CD4-positive, alpha-beta T cell (primary cell): ENCODE measurements at regions not wholly inside any gene's neighbourhood (a gene's known extent, or its start where the extent isn't known, plus 50 kb on each side); places are given as distances from the start of the nearest gene placed in this dataset.

Experiments used
- ATAC-seq: fragments of 200-7000 bp; cut with Tn5 transposase; one replicate; pipeline ENCODE4 v1.10.0; 2022; ENCODE audit warnings: mild to moderate bottlenecking; ENCODE audit not compliant: poor library complexity
- CTCF ChIA-PET: fragments of 350-600 bp; sonication (Branson Sonifier 250); formaldehyde crosslinking; loops from one replicate; lab custom pipeline; 2021; ENCODE audit warnings: antibody characterized with exemption, inconsistent platforms; lab: Charles Lee
- POLR2A ChIA-PET: fragments of 350-600 bp; sonication (Branson Sonifier 250); formaldehyde crosslinking; loops from one replicate; lab custom pipeline; 2021; ENCODE audit warnings: antibody characterized with exemption, inconsistent platforms; lab: Charles Lee
- DNase-seq, 14 experiments: peaks; one replicate each; pipeline ENCODE4 v3.0.0-alpha.2; 2013 to 2020; ENCODE audit warnings: mixed read lengths in 2 of 14
- H3K27ac ChIP-seq, 2 donors: one replicate each; pipeline versions ENCODE4 v1.5.1 to v1.7.0; 2013; ENCODE audit warnings: low read length in 2 of 2, low read depth in 1 of 2, mild to moderate bottlenecking in 1 of 2
- H3K27me3 ChIP-seq, 2 experiments: 1 replicate in 1 of 2; 2 replicates in 1 of 2; pipeline versions ENCODE4 v1.6.1 to v1.7.0; 2013; ENCODE audit warnings: low read length in 2 of 2, control low read depth in 1 of 2, mild to moderate bottlenecking in 1 of 2, moderate library complexity in 1 of 2; ENCODE audit not compliant: insufficient read depth in 2 of 2, control insufficient read depth in 1 of 2
- H3K36me3 ChIP-seq: one replicate; pipeline ENCODE4 v1.6.1; 2013; ENCODE audit warnings: low read length, control low read depth; ENCODE audit not compliant: insufficient read depth
- H3K4me1 ChIP-seq: one replicate; pipeline ENCODE4 v1.6.1; 2013; ENCODE audit warnings: low read length, control low read depth; ENCODE audit not compliant: insufficient read depth
- H3K4me3 ChIP-seq: one replicate; pipeline ENCODE4 v1.5.1; 2013; ENCODE audit warnings: mild to moderate bottlenecking, low read length, moderate library complexity
- H3K9me3 ChIP-seq, 2 experiments: 1 replicate in 1 of 2; 2 replicates in 1 of 2; pipeline versions ENCODE4 v1.6.1 to v1.7.0; 2013; ENCODE audit warnings: low read length in 2 of 2, mild to moderate bottlenecking in 2 of 2, control low read depth in 1 of 2, moderate library complexity in 1 of 2; ENCODE audit not compliant: control insufficient read depth in 1 of 2, insufficient read depth in 1 of 2
- H3K27ac Mint-ChIP-seq: one replicate; pipeline ENCODE4 v1.8.0; 2020; ENCODE audit warnings: mixed read lengths
- H3K27me3 Mint-ChIP-seq: one replicate; pipeline ENCODE4 v1.8.0; 2021; ENCODE audit warnings: mixed read lengths
- H3K36me3 Mint-ChIP-seq: one replicate; pipeline ENCODE4 v1.8.0; 2021; ENCODE audit warnings: low read depth, mixed read lengths
- H3K4me1 Mint-ChIP-seq: one replicate; pipeline ENCODE4 v1.8.0; 2021; ENCODE audit warnings: low read depth, mixed read lengths
- H3K4me3 Mint-ChIP-seq: one replicate; pipeline ENCODE4 v1.8.0; 2020; ENCODE audit warnings: mild to moderate bottlenecking, mixed read lengths
- H3K9me3 Mint-ChIP-seq: one replicate; pipeline ENCODE4 v1.8.0; 2020; ENCODE audit warnings: mixed read lengths
- intact Hi-C, 2 experiments: fragments of 100-400 bp; cut with DNase I in 1 of 2; cut with micrococcal nuclease in 1 of 2; formaldehyde crosslinking; loops; one replicate each; pipeline versions ENCODE4 v1.15.1 to v1.9.0; 2023 to 2025; cut with DNase I, micrococcal nuclease
- TF ChIP-seq, protein P1 (sequence below): fragments of 200-600 bp; IDR thresholded peaks from one replicate; pipeline ENCODE4 v1.8.0; 2022; ENCODE audit warnings: antibody characterized with exemption, mild to moderate bottlenecking

DNA sequence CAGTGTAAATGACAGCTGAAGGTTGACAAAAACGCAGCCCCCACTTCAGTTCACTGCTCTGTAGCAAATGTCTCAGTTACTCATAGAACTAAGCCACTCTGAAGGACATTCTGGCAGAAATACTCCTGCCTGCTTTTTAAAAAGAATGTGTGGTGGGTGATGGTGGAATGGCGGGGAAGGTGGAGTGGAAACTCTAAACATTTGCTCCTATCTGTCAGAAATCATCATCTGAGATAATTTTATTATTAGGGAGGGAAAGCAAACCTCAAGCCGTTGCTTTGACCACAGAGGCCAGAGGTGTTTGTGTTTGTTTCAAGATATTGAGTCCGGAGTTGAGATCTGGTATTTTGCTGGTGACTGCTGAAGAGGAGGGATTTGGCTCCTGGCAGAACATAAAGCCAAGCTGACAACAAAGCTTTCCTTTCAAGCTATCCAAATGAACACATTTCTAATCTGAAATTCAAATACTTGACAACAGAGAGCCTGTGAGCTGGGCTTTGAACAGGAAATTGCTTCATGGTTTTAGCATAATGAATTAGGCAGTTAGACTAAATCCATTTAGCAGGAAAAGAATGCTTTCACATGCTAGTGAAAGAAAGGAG lies 362.7 kb downstream of the CSNK1G3 start:
- no peaks in the 10 kb centered on the region for H3K36me3 Mint-ChIP-seq
- no peaks in the 10 kb centered on the region for H3K36me3 ChIP-seq
- CTCF ChIA-PET: interaction anchor here (1.2 kb wide), 1 partner anchor 9 kb away, joined by 3 read pairs; no protein-coding TSS in a partner anchor
- TF ChIP-seq, protein P1, sequence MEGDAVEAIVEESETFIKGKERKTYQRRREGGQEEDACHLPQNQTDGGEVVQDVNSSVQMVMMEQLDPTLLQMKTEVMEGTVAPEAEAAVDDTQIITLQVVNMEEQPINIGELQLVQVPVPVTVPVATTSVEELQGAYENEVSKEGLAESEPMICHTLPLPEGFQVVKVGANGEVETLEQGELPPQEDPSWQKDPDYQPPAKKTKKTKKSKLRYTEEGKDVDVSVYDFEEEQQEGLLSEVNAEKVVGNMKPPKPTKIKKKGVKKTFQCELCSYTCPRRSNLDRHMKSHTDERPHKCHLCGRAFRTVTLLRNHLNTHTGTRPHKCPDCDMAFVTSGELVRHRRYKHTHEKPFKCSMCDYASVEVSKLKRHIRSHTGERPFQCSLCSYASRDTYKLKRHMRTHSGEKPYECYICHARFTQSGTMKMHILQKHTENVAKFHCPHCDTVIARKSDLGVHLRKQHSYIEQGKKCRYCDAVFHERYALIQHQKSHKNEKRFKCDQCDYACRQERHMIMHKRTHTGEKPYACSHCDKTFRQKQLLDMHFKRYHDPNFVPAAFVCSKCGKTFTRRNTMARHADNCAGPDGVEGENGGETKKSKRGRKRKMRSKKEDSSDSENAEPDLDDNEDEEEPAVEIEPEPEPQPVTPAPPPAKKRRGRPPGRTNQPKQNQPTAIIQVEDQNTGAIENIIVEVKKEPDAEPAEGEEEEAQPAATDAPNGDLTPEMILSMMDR: no peak
- no peak for ATAC-seq
- H3K4me3 Mint-ChIP-seq: no peak overlapping the region
- no peaks in the 10 kb centered on the region for H3K27me3 ChIP-seq
- no peak overlapping the region for H3K27ac ChIP-seq
- POLR2A ChIA-PET: no interaction called here
- H3K9me3 ChIP-seq: peaks cover 0 to 6% of the 10 kb centered on the region in 2 experiments
- H3K9me3 Mint-ChIP-seq: no peaks in the 10 kb centered on the region
- H3K27ac Mint-ChIP-seq: no peak overlapping the region
- no peaks in the 10 kb centered on the region for H3K27me3 Mint-ChIP-seq
- no peak overlapping the region for H3K4me3 ChIP-seq
- intact Hi-C loops: no loop called here
- H3K4me1 ChIP-seq: no peaks in the 10 kb centered on the region
- no peak for DNase-seq
- no peaks in the 10 kb centered on the region for H3K4me1 Mint-ChIP-seq

DNA sequence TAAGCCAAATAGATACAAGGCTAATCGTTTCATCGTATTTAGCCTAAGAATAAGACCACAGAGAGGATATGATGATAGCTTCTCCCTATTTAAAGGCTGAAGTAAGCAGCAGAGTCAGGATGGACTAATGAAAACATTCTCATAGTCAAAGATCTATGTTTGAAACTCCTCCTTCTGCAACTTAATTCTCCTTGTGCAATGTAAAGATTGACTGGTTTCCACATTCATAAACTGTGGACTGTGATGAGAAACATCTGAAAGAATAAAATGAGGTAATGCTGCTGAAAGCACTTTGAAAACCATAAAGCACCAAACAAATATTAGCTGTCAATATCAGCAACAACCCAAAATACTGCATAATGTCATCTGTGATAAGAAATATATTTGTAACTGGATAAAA lies 361.9 kb downstream of the CSNK1G3 start:
- H3K36me3 ChIP-seq: no peaks in the 10 kb centered on the region
- no peaks in the 10 kb centered on the region for H3K4me1 Mint-ChIP-seq

DNA sequence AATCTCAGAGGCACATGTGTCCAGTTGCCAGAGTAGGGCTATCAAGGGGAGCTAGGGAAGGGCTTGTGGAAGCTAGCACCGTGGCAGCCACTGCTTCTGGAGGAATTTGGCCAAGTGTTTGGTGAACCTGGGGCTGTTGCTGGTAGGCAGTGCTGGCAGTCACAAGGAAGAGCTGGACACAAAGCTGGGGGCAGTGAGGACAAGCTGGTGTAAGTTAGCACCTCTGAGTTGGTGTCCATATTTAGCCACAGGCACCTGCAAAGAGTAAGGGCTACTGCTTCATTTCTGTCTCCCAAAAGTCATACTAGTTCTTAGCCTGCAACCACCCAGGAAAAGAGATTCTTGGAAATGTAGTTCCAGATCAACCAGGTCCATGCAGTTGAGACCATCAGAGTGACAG lies 359.4 kb downstream of the CSNK1G3 start:
- ATAC-seq (no peak), DNase-seq (no peak)
- Histone ChIP-seq H3K36me3 (no peaks in the 10 kb centered on the region), H3K27me3 (no peaks in the 10 kb centered on the region), H3K9me3 (peaks cover 0 to 3% of the 10 kb centered on the region in 2 experiments), H3K4me3 (no peak overlapping the region), H3K27ac (no peak overlapping the region), H3K4me1 (no peaks in the 10 kb centered on the region)
- no peaks in the 10 kb centered on the region for H3K4me1 Mint-ChIP-seq
- peaks cover 3% of the 10 kb centered on the region for H3K9me3 Mint-ChIP-seq
- ChIA-PET POLR2A (no interaction called here), CTCF (no interaction called here)
- H3K27me3 Mint-ChIP-seq: no peaks in the 10 kb centered on the region
- H3K4me3 Mint-ChIP-seq: no peak overlapping the region
- intact Hi-C loops: no loop called here
- no peaks in the 10 kb centered on the region for H3K36me3 Mint-ChIP-seq
- no peak overlapping the region for H3K27ac Mint-ChIP-seq
- TF ChIP-seq, protein P1: no peak

More for the DNA sequence above, 361.9 kb downstream of the CSNK1G3 start:
- H3K27ac ChIP-seq: no peak overlapping the region
- peaks cover 0 to 3% of the 10 kb centered on the region in 2 experiments for H3K9me3 ChIP-seq
- no peak for ATAC-seq
- no peaks in the 10 kb centered on the region for H3K4me1 ChIP-seq
- CTCF ChIA-PET: interaction anchor here (1.2 kb wide), 1 partner anchor 9 kb away, joined by 3 read pairs; no protein-coding TSS in a partner anchor
- POLR2A ChIA-PET: no interaction called here
- no peak overlapping the region for H3K4me3 ChIP-seq
- TF ChIP-seq, protein P1: no peak
- Mint-ChIP-seq H3K9me3 (no peaks in the 10 kb centered on the region), H3K27me3 (no peaks in the 10 kb centered on the region), H3K27ac (no peak overlapping the region), H3K36me3 (no peaks in the 10 kb centered on the region), H3K4me3 (no peak overlapping the region)
- intact Hi-C loops: no loop called here
- no peak for DNase-seq
- no peaks in the 10 kb centered on the region for H3K27me3 ChIP-seq
